HCT116 (cell line): ENCODE measurements at regions not wholly inside any gene's neighbourhood (a gene's known extent, or its start where the extent isn't known, plus 50 kb on each side); places are given as distances from the start of the nearest gene placed in this dataset.

Source experiments
- ATAC-seq: fragments of 200-7000 bp; cut with Tn5 transposase; 2 replicates; pipeline ENCODE4 v1.9.1; 2020; ENCODE audit warnings: mild to moderate bottlenecking, moderate library complexity
- BruUV-seq: library from RNA; stranded (reverse); fragments of 400-500 nt; replicated peaks from 2 replicates; lab custom pipeline; 2021; lab: Mats Ljungman, UMichigan
- CTCF ChIA-PET: fragments of 300-600 bp; sonication (Branson Sonifier 250); formaldehyde crosslinking; loops from one replicate; lab custom pipeline; 2021; ENCODE audit warnings: antibody characterized with exemption; lab: Charles Lee
- POLR2A ChIA-PET: fragments of 300-600, 350-600 bp; sonication (Branson Sonifier 250); formaldehyde crosslinking; loops from one replicate; lab custom pipeline; 2021; ENCODE audit warnings: antibody characterized with exemption; lab: Charles Lee
- RAD21 ChIA-PET, 2 experiments: fragments of 300-600 bp; sonication (Branson Sonifier 250); formaldehyde crosslinking; loops; one replicate each; lab custom pipeline; 2023; ENCODE audit warnings: low total read pairs in 2 of 2; ENCODE audit not compliant: uncharacterized antibody in 2 of 2, unreplicated experiment in 2 of 2, low non-redundant PET in 1 of 2; lab: Charles Lee
- DNase-seq: peaks from one replicate; pipeline ENCODE4 v3.0.0-alpha.2; 2010; ENCODE audit warnings: low read depth, low spot score
- H2AFZ ChIP-seq: fragments of 200-600 bp; shearing (Covaris generic), sonication (generic); 2 replicates; pipeline ENCODE4 v1.6.1; 2017; ENCODE audit warnings: low read depth, mixed run types, mixed read lengths, antibody characterized with exemption, low read length; ENCODE audit not compliant: poor library complexity, severe bottlenecking
- H3K27ac ChIP-seq: 2 replicates; pipeline ENCODE4 v1.5.1; 2012; ENCODE audit warnings: low read depth, low read length
- H3K27me3 ChIP-seq: fragments of 200-600 bp; sonication (generic); 2 replicates; pipeline ENCODE4 v1.6.1; 2016; ENCODE audit warnings: mixed run types, low read length, mixed read lengths; ENCODE audit not compliant: insufficient read depth
- H3K36me3 ChIP-seq, 2 experiments: fragments of 200-500 bp in 1 of 2; fragments of 200-600 bp in 1 of 2; sonication (Bioruptor generic) in 1 of 2; sonication (generic) in 1 of 2; 2 replicates each; pipeline versions ENCODE4 v1.5.1 to v1.6.1; 2014 to 2016; ENCODE audit warnings: low read length in 2 of 2, inconsistent platforms in 1 of 2, mixed read lengths in 1 of 2, mixed run types in 1 of 2; ENCODE audit not compliant: insufficient read depth in 2 of 2, control insufficient read depth in 1 of 2
- H3K4me1 ChIP-seq, 2 experiments: fragments of 200-600 bp in 1 of 2; sonication (generic) in 1 of 2; 2 replicates each; pipeline versions ENCODE4 v1.5.1 to v1.6.1; 2012 to 2017; ENCODE audit warnings: low read length in 2 of 2, inconsistent platforms in 1 of 2, mild to moderate bottlenecking in 1 of 2, mixed read lengths in 1 of 2, mixed run types in 1 of 2, moderate library complexity in 1 of 2; ENCODE audit not compliant: insufficient read depth in 2 of 2, control insufficient read depth in 1 of 2
- H3K4me2 ChIP-seq: fragments of 200-600 bp; sonication (generic); 2 replicates; pipeline ENCODE4 v1.6.1; 2017; ENCODE audit warnings: mixed run types, low read length, mixed read lengths
- H3K4me3 ChIP-seq, 2 experiments: fragments of 200-600 bp in 1 of 2; sonication (generic) in 1 of 2; replicated peaks in 1 of 2; 2 replicates each; pipeline ENCODE4 v1.5.1; 2011 to 2016; ENCODE audit warnings: low read length in 2 of 2, control low read depth in 1 of 2, low read depth in 1 of 2, mild to moderate bottlenecking in 1 of 2, mixed read lengths in 1 of 2, mixed run types in 1 of 2
- H3K79me2 ChIP-seq: fragments of 200-600 bp; sonication (generic); 2 replicates; pipeline ENCODE4 v1.6.1; 2017; ENCODE audit warnings: mild to moderate bottlenecking, mixed run types, low read length, moderate library complexity, mixed read lengths; ENCODE audit not compliant: insufficient read depth
- H3K9ac ChIP-seq: fragments of 200-600 bp; sonication (generic); 2 replicates; pipeline ENCODE4 v1.6.1; 2016; ENCODE audit warnings: low read length, mixed read lengths
- H3K9me2 ChIP-seq: fragments of 200-600 bp; sonication (generic), shearing (Covaris generic); 2 replicates; pipeline ENCODE4 v1.6.1; 2017; ENCODE audit warnings: mixed run types, mild to moderate bottlenecking, moderate library complexity; ENCODE audit not compliant: insufficient read depth
- H3K9me3 ChIP-seq, 2 experiments: fragments of 200-500 bp in 1 of 2; fragments of 200-600 bp in 1 of 2; sonication (Bioruptor generic) in 1 of 2; sonication (generic) in 1 of 2; 2 replicates each; pipeline ENCODE4 v1.6.1; 2014 to 2017; ENCODE audit warnings: low read length in 2 of 2, mixed read lengths in 2 of 2, inconsistent platforms in 1 of 2, low read depth in 1 of 2, mild to moderate bottlenecking in 1 of 2, mixed run types in 1 of 2, moderate library complexity in 1 of 2; ENCODE audit not compliant: control insufficient read depth in 1 of 2, insufficient read depth in 1 of 2
- H4K20me1 ChIP-seq: fragments of 200-600 bp; sonication (generic), shearing (Covaris generic); 2 replicates; pipeline ENCODE4 v1.6.1; 2017; ENCODE audit warnings: mixed run types, mild to moderate bottlenecking, moderate library complexity; ENCODE audit not compliant: insufficient read depth
- CBX3 ChIP-seq: IDR thresholded peaks from 2 replicates; pipeline ENCODE4 v1.6.1; 2012; ENCODE audit warnings: low read depth
- EZH2 ChIP-seq: fragments of 200-600 bp; sonication (generic); IDR thresholded peaks from 2 replicates; pipeline ENCODE4 v1.6.1; 2017; ENCODE audit warnings: antibody characterized with exemption, mixed run types
- POLR2AphosphoS5 ChIP-seq: IDR thresholded peaks from 2 replicates; pipeline ENCODE4 v1.6.1; 2011; ENCODE audit warnings: mild to moderate bottlenecking, low read depth, low read length, moderate library complexity
- YY1 ChIP-seq: IDR thresholded peaks from 2 replicates; pipeline ENCODE4 v1.6.1; 2011; ENCODE audit warnings: low read length, low read depth, moderate library complexity, mild to moderate bottlenecking; ENCODE audit not compliant: insufficient replicate concordance; ENCODE audit errors: extremely low read depth
- ZFX ChIP-seq: fragments of 450-650 bp; IDR thresholded peaks from 2 replicates; pipeline ENCODE4 v1.6.1; 2017
- ZNF274 ChIP-seq: fragments of 200-500 bp; sonication (Bioruptor generic); IDR thresholded peaks from 2 replicates; pipeline ENCODE4 v1.6.1; 2014; ENCODE audit warnings: mild to moderate bottlenecking, low read depth, low read length, inconsistent platforms
- intact Hi-C: fragments of 100-400 bp; cut with micrococcal nuclease; formaldehyde crosslinking; loops from 2 replicates; pipeline ENCODE4 v1.10.0; 2022
- TF ChIP-seq, protein P1 (sequence below): IDR thresholded peaks from 2 replicates; pipeline ENCODE4 v1.6.1; 2012; ENCODE audit warnings: low read depth

DNA sequence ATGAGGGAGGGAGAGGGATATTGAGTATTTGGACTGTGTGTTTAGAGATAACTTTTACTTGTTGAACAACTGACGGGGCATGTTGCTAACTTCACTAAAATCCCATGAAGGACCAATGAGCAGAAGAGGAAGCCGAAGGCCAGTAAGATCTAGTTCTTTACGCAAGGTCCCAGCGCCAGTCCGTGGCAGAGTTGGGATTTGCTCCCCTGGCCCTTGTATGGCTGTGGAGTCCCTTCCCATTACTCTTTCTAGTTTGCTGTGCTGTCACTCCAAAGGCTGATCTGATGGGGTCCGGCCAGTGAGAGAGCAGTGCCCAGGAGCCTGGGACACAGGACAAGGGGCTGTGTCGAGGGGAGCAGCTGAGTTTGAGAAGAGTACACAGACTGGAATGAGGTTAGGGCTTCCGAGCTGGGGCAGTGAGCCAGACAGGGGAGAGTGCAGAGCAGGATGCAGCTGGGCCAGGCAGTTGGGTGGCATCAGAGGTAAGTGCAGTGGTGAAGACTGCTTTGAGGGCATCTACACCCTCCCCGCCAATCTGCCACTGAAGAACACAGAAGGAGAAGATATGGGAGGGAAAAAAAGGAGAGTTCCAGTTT lies 692.9 kb upstream of the HS6ST1 start:
- no peaks in the 10 kb centered on the region for H3K79me2 ChIP-seq
- ATAC-seq = no peak
- CTCF ChIA-PET = no interaction called here

DNA sequence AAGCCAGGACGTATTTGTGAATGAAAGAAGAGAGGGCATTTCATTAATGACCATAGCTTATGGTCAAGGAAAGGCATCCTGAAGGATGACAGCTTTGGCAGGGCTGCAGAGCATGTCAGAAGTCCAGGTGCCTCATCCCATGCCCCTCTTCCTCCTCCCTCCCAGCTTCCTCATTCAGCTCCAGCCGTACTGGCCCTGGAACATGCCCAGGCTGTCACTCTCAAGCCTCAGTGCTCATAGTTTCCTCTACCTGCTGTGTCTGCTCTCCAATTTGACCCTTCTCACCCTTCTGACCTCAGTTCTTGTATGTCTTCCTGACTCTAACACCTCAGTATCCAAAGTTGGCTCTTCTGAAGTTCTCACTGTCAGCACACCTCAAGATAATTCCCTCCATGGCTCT lies 695.8 kb upstream of the HS6ST1 start:
- H2AFZ ChIP-seq = no peak overlapping the region
- no peak overlapping the region for H3K4me2 ChIP-seq
- no peak for ATAC-seq
- H3K9me3 ChIP-seq = no peaks in the 10 kb centered on the region
- H3K79me2 ChIP-seq = no peaks in the 10 kb centered on the region
- no peaks in the 10 kb centered on the region for H3K9me2 ChIP-seq
- no peaks in the 10 kb centered on the region for H3K36me3 ChIP-seq
- H3K4me3 ChIP-seq = no peak overlapping the region
- no peaks in the 10 kb centered on the region for H3K4me1 ChIP-seq
- intact Hi-C loops = no loop called here
- H3K27ac ChIP-seq = no peak overlapping the region
- ChIA-PET RAD21 (no interaction called here), CTCF (no interaction called here), POLR2A (no interaction called here)
- no peak for DNase-seq
- H3K9ac ChIP-seq = no peak overlapping the region
- no TSS peak for BruUV-seq
- TF ChIP-seq POLR2AphosphoS5 = no peak
- TF ChIP-seq ZNF274 = no peak
- no peak for TF ChIP-seq CBX3
- TF ChIP-seq ZFX = no peak
- TF ChIP-seq, protein P1, sequence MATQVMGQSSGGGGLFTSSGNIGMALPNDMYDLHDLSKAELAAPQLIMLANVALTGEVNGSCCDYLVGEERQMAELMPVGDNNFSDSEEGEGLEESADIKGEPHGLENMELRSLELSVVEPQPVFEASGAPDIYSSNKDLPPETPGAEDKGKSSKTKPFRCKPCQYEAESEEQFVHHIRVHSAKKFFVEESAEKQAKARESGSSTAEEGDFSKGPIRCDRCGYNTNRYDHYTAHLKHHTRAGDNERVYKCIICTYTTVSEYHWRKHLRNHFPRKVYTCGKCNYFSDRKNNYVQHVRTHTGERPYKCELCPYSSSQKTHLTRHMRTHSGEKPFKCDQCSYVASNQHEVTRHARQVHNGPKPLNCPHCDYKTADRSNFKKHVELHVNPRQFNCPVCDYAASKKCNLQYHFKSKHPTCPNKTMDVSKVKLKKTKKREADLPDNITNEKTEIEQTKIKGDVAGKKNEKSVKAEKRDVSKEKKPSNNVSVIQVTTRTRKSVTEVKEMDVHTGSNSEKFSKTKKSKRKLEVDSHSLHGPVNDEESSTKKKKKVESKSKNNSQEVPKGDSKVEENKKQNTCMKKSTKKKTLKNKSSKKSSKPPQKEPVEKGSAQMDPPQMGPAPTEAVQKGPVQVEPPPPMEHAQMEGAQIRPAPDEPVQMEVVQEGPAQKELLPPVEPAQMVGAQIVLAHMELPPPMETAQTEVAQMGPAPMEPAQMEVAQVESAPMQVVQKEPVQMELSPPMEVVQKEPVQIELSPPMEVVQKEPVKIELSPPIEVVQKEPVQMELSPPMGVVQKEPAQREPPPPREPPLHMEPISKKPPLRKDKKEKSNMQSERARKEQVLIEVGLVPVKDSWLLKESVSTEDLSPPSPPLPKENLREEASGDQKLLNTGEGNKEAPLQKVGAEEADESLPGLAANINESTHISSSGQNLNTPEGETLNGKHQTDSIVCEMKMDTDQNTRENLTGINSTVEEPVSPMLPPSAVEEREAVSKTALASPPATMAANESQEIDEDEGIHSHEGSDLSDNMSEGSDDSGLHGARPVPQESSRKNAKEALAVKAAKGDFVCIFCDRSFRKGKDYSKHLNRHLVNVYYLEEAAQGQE = no peak
- no peak for TF ChIP-seq EZH2
- peaks cover 20% of the 10 kb centered on the region for H3K27me3 ChIP-seq
- no peaks in the 10 kb centered on the region for H4K20me1 ChIP-seq

More for the DNA sequence above, 692.9 kb upstream of the HS6ST1 start:
- H4K20me1 ChIP-seq = no peaks in the 10 kb centered on the region
- H3K4me1 ChIP-seq = no peaks in the 10 kb centered on the region
- H3K9ac ChIP-seq = no peak overlapping the region
- H3K27ac ChIP-seq = no peak overlapping the region
- intact Hi-C loops = no loop called here
- no TSS peak for BruUV-seq
- no peaks in the 10 kb centered on the region for H3K36me3 ChIP-seq
- ChIA-PET POLR2A (no interaction called here), RAD21 (no interaction called here)
- no peak for TF ChIP-seq YY1
- no peaks in the 10 kb centered on the region for H3K9me2 ChIP-seq
- no peak overlapping the region for H2AFZ ChIP-seq
- H3K4me3 ChIP-seq = no peak overlapping the region
- H3K9me3 ChIP-seq = no peaks in the 10 kb centered on the region
- DNase-seq = no peak
- H3K4me2 ChIP-seq = no peak overlapping the region
- peaks cover 20% of the 10 kb centered on the region for H3K27me3 ChIP-seq
